DMS153 (cell line): ENCODE measurements at regions not wholly inside any gene's neighbourhood (a gene's known extent, or its start where the extent isn't known, plus 50 kb on each side); places are given as distances from the start of the nearest gene placed in this dataset.
"Not testable (repeated sequence)": the region's sequence is repeated elsewhere in the genome, so short reads cannot be mapped to it uniquely, and the experiment has no call there.

Experiments
- DNase-seq: peaks from one replicate; lab custom pipeline; 2025; lab: John Stamatoyannopoulos, UW

DNA sequence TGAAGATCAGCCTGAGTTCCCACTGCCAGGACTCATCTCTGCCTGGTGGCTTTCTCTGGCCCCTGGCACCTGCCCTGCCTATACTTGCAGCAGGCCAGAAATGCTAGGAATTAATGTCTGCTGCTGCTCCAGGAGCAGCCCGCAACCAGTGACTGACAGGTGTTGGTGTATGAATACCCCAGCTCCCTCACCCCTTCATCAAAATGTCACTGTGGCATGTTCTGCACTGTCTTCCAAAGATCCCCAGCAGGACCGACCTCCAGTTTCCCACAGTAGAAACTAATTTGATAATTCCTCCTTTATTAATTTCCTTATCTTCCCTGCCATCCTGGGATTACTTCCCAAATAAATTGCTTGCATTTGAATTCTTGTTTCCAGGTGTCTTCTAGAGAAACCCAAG, 425.4 kb downstream of the BCOR start:
- no peak for DNase-seq

DNA sequence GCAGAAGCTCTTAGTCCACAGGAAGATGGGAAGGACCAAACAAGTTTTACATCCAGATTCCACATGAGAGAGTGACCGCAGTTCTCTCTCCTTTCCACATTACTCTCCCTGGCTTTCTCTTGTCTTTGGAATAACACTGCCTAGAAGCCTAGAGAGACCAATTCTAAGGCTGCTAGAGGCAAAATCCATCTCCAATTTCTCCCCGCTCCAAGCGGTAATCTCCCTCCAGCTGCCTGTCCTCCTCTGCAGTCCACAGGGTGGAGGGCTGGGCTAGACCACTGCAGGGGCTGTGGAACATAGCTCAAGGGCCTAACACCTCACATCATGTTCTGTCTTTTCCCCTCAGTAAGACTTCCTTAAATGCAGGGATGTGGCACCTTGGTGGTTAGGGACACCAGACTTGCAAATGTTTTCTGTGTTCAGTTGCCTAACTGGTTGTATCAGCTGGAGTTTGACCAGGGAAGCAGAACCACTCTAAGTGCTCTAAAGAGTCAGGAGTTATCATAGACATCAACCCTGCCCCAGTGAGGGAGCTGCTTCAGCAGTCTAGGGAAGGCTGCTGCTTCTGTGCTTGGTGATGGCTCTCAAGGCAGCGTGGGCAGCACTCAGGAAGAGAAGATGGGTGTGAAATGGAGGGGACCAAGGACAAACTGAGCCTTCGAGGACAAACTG, 423.1 kb downstream of the BCOR start:
- no peak for DNase-seq

DNA sequence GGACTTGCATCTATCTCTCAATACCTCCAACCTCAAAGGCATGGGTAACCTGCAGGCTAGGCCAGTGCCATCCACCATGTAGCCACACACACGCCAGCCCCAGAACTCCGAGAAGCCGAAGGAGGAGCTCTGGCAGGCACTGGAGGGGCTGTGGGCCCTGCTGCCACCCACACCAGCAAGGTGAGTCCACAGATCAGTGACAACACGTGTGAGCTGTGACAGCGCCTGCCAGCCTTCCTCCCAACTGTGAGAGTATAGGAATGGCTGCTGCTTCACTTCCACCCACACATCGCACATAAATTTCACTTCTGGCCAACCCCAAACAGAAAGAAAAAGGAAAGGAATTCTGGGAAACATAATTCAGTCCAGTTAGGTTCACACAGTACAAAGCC, 422.6 kb downstream of the BCOR start:
- no peak for DNase-seq

DNA sequence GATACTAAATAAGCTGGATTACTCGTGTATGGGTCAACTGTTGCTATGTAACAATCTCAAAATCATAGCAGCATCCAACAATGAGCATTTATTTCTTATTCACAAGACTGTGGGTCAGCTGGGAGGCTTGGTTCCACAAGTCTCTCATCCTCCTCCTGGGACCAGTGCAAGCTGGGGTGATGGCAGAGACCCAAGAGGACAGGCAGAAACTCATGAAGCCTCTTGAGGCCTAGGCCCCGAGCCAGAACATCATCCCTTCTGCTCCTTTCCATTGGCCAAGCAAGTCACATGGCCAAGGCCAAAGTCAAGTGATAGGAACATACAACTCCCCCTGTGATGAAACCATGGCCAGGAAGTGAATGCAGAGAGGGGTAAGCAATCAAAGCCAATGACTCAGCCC, 422.1 kb downstream of the BCOR start:
- DNase-seq: no peak

DNA sequence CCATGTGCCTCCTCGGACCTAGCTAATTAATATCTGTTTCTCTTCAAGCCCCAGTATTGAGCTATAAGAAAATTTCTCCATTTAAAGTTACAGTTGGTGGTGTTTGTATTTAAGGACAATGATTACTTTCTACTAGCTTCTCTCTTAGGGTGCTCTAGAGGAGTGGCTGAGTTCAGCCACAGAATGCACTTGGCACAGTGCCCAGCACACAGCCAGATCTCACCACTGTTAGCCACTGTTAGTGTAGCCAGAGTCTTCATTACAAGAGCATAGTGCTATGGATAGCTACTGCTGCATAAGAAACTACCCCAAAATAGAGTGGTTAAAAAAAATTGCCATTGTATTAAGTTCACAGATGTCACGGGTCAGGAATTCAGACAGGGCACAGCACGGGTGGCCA, 421.3 kb downstream of the BCOR start:
- DNase-seq: no peak

DNA sequence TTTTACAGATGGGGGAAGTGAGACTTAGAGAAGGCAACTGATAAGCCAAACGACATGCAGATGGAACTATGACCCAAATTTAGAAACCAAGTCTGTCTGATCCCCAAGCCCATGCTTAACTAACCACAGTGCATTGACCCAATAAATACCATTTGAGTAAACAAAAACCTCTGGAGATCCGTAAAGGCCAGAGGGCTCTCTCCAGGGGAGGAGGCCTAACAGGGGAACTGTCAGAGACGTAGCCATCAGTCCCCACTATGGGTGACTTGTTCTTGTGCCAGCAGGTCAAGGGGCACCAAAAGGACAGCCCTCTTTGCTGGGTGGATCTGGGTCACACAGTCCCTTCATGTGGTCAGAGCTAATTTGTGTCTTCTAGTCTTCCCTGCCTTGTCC, 420.2 kb downstream of the BCOR start:
- no peak for DNase-seq

DNA sequence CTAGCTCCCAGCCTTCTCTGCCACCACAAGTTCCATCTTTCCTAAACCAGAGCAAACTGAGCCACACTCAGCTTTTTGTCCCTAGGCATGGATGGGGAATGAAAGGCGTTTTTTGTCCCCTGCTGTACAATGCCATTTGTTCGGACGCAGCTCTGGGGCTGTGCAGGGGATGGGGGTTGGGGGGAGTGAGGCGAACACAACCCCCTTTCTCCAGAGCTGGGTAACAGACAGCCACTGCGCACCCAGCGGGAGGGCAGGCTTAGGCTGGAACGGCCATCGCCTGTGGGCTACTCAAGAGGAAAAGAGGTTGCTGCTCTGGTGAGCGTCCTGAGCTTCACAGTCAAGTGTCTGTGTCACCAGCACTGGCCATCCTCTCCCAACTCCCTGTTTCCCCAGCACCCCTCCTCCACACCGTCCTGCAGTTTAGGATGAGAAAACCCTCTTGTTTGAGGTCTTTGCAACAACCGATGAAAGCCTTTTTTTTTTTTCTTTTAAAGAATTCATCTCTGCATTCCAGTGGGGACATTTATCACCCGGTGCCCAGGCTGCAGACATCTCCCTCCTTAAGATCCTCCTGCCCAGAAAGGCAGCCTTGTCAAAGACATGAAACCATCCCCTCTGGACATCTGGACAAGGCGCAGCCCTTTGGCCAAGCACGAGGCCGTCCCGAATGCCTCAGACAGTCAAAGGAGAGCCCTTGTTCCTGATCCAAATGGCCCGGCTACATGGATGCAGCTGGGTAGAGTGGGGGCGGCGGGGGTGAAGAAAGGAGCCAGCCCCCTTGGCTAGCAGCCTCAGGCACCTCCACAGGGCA, 419.6 kb downstream of the BCOR start:
- no peak for DNase-seq

DNA sequence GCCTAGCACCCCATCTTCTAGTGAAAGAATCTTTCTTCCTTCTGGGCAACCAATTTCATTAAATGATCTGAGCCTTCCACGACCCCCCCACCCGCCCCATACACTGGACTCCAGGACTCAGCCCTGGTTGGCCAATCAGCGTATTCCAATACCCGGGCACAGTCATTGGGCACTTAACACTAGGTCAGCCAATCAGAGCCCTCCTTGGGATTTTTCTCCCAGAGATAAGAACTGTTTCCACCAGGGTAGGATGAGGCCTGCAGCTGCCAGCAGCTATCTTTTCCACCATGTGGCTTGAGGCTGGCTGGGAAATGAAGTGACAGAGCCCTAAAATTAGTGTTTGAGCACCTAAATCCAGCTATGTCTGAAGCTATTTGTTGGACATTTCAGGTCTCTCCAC, 418.8 kb downstream of the BCOR start:
- no peak for DNase-seq

DNA sequence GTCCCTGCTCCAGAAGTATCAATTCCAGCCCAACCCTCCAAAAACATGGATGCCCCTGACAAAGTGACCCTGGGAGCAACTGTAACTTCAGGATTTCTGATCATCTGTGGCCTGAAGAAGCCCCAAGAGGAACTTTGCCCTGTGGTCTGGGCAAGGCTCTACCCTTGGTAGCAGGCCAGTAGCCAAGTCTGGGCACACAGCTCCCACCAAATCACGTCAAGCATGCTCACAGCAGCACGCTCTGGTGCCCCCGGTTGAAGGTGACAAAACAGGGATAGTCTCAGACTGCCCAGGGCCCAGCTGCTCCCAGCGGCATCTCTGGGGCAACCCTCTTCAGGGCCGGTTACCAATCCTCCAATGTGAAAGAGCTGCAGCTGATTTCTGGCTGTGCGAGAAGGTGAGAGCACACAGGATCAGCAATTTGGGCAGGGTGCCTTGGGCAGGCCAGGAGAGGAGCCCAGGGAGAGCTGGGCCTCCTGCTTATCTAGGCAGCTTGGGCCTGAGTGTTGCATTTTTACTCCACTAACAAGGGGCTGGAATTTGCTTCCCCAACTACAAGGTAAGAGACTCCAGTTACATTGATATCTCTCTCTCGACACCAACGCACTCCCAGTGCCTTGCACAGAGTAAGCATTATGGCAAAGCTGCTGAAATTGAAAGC, 418.1 kb downstream of the BCOR start:
- no peak for DNase-seq

DNA sequence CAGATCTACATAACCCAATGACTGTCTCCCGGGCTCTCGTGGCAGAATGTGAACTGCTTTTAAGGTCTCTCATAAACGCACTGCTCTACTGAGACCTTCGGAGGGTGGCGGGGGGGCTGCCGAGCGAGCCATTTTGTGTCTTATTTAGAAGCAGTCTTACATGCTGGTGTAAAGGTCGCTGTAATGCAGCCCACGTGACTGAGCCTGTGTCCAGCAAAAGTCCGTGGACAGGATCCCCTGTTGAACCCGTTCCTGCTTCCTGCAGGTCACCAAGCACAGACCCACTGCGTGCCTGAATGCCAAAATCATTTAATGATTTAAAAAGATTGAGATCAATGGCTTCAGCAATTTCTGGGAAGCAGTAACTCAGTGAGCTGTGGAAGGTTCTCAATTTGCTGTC, 415.9 kb downstream of the BCOR start:
- no peak for DNase-seq

DNA sequence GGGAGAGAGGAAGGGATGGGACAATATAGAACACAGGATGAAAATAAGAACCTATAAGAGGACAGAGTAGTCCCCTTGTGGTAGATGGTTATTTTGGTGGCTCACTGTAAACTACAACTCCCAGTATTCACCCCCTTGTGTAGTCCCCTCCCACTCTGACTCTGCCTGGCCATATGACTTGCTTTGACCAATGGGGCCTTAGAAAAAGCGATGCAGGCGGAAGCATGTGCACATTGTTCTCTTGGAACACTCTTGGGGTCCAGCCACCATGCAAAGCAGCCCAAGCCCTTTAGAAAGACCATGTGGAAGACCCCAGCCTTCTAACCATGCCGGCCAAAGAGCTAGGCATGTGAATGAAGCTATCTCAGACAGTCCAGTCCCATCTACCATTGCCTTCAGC, 415.0 kb downstream of the BCOR start:
- no peak for DNase-seq

DNA sequence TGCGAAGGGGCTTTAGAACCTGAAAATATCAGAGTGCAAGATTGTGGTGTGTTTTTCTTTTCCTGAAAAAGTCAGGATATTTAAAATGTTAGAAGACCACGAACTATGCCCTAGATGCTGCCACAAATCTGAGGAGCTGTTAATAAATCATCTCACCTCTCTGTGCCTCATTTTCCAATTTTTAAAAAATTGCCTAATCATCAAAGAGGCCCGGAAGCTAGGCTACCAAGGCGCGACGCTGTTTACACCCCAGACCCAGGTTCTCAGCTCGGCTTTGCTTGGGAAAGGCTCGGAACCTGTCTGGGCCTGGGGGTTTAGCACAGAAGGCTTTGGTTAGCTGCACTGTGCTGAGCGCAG, 409.6 kb downstream of the BCOR start:
- no peak for DNase-seq

DNA sequence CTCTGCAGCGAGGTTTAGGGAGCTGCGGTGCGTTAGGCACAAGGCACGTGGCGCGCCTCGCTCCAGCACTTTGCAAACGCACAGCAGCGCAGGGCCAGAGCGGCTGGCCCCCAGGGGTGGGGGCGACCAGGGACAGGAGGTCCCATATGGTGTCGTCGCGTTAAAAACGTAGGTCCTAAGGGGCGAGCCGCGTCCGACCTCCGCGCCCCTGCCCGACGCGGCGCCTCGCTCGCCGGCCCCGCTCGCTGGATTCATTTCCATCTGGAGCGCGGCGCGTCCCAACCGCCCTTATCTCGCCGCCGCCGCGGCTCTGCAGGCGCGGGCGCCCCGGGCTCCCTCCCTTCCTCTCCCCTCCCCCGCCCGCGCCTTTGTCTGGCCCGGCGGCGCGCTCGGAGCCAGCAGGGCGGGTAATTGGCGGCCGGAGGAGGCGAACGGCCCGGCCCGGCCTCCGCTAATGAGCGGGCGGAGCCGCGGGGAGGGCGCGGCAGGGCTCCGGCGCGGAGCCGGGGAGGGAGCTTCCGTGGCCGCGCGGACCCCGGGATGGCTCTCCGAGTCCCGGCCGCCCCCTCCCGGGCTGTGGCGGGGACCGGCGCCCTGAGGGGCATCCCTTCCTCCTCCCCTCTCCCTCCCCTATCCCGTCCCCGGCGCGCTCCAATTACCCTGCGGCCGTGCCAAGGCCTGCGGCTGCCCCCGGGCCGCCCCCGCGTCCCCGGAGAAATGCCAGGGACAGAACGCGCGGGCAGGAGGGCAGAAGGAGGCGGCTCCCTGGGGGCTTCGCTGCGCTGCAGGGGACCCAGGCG, 409.0 kb downstream of the BCOR start:
- DNase-seq: peak; percentile 51

DNA sequence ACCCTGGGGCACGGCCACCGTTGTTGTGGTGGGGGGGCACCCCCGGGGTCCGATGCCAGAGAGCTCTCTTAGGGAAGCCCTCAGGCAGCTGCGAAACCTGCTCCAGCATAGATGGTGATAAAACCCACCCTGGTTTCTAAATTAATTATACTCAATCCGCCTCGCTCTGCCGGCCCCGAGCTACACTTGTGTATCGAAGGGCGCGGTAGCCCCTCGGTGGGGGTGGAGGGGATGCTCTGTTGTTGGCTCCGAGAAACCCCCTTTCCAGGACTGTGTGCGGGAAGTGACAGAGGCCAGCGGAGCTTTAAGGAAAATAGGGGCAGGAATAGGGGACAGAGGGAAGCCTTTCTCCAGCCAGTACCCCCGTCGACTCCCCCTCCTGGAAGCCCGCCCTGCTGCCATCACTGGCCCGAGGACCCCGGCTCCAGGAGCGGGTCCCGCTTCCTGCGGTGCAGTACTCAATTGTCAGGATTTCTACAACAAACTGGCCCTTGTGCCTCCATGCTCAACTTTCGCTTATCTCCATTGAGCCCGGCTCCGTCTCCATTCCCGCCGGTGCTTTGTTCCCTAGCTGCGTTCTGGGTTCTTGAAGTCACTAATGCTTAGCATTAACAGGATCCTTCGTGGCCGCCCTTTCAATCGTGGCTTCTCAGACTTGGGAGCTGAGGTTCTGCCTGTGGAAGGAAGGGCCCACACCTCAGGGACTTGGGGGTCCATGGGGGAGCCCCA, 408.2 kb downstream of the BCOR start:
- no peak for DNase-seq

DNA sequence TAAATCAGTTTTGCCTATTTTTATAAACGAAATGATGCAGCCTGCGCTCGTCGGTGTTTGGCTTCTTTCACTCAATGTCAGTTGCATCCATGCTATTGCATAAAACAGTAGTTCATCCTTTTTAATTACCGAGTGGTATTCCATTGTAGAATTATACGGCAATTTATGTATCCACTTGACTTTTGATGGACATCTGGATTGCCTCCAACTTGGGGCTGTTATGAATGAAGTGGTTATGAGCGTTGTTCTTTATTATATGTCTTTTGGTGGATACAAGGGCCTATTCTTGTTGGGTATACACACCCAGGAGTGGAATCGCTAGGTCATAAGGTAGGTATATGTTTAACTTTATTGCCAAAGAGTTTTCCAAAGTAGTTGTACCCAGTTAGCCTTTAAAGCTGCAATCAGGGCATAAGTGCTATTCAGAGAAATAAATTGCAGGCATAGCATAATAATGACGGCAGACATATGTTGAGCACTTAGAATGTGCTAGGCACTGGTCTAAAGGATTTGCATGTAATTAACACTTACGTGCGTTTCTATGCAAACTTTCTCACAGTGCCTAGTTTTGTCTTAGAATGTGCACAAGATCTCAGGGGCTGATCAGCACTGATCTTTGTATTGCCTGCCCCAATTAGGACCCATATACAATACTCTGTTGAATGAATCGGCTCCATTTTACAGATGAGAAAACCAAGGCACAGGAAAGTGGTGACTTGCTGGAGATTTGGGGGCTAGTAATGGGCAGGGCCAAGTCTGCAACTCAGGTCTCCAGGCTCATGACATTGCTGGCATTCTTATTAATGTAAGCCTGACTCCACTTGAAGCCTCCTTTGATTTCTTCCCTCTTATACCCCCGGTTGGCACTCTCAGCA, 407.0 kb downstream of the BCOR start:
- DNase-seq: peak; percentile 34

DNA sequence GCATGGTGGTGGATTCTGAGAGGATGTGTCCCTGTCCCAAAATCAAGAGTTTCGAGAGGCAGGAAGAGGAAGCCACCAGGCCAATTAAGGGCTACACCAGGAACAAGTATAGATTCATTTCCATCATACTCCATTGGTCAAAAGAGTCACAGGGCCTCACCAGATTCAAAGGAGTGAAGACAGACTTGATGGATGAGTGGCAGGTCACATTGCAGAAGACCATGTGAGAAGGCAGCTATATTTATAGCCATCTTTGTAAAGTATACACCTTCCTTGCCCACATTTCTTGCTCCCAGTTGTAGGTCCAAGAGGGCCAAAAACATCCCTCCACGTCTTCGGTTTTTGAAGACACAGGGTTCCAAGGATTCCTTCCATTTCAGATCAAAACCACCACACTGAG, 406.0 kb downstream of the BCOR start:
- DNase-seq: no peak

DNA sequence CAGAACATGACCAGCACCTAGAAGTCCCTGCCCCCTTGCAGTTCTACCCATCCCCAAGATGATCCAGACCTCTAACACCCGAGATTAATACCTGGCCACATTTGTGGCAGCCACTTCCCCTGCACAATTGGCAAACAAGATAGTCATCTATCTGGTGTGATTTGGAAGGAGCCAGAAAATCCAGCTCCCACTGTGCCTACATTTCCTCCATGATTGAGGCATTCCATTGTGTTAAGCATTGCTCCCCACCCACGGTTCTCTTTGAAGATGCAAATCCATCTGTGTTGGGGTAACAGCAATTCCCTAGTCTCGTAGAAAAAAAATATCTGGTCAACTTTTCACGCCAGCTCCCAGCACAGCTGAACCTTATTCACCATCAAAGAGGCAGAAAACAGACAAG, 405.0 kb downstream of the BCOR start:
- DNase-seq: no peak

DNA sequence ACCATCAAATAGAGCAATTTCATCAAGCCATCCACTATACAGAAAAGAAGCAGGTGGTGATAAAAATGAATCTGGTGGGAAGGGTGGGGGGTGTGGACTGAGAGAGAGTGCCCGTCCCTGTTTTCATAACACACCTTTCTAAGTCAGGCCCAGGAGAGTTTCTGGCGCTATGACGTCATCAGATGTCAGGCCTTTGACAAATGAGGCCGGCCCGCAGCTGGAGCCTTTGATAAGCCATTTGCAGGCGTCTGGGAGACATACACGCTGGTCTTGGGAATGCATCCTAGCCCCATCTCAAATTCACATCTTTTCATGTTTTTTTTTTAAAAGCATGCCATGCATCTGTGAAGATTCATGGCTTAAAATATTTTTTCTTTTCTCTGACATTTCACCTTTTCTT, 404.5 kb downstream of the BCOR start:
- no peak for DNase-seq

DNA sequence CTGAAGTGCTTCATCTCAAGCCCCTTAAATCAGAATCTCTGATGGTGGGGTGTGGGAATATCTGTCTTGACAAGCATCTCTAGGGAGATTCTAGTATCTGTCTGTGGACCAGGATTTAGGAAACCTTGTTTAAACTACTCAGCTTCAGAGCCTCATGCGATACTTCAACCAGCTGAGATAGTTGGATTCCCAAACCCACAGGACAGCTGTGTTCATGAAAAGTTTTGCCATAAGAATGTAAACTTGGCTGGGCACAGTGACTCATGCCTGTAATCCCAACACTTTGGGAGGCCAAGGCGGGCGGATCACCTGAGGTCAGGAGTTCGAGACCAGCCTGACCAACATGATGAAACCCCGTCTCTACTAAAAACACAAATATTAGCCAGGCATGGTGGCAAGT, 395.1 kb downstream of the BCOR start:
- DNase-seq: not testable (repeated sequence)

DNA sequence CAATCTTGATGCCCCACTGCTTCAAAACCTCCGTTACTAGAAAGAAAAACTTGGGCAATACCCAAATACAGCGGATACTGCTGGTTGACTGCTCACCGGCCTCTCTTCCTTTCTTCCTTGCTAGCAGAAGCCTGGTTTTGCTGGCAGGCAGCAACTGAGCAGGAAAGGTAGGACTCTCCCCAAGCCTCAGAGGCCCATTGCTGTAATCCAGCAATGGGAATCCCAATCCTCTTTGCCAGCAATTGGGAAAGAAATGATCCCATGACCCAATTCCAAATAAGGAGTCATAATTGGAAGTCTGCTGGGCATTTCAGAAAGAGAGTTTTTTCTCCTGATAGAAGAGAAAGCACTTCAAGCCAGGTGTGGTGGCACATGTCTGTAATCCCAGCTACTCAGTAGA, 394.5 kb downstream of the BCOR start:
- DNase-seq: no peak

DNA sequence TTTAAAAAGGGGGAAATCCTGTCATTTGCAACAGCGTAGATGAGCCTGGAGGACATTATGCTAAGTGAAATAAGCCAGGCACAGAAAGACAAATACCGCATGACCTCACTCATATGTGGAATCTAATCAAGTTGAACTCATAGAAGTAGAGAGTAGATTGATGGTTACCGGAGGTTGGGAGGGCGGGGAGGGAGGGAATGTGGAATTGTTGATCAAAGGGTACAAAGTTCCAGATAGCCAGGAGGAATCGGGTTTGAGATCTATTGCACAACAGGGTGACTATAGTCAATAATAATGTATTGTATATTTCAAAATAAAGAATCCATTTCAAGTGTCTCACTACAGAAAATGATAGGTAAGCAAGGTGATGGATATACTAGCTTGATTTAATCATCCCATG, 393.2 kb downstream of the BCOR start:
- DNase-seq: no peak
